Transverse colon (tissue), 3 donors: ENCODE measurements at regions not wholly inside any gene's neighbourhood (a gene's known extent, or its start where the extent isn't known, plus 50 kb on each side); places are given as distances from the start of the nearest gene placed in this dataset.

Experiments used
- CTCF ChIP-seq, 5 experiments: fragments of 200-600 bp in 3 of 5; fragments of 450-650 bp in 2 of 5; sonication (generic) in 3 of 5; IDR thresholded peaks; 1 replicate in 2 of 5; 2 replicates in 3 of 5; pipeline ENCODE4 v1.5.1; 2016 to 2017; ENCODE audit warnings: antibody characterized with exemption in 5 of 5, inconsistent platforms in 3 of 5, mild to moderate bottlenecking in 2 of 5, moderate library complexity in 1 of 5
- EP300 ChIP-seq: sonication (generic); formaldehyde crosslinking; IDR thresholded peaks from one replicate; pipeline ENCODE4 v1.6.1; 2017; ENCODE audit warnings: antibody characterized with exemption, low read depth

DNA sequence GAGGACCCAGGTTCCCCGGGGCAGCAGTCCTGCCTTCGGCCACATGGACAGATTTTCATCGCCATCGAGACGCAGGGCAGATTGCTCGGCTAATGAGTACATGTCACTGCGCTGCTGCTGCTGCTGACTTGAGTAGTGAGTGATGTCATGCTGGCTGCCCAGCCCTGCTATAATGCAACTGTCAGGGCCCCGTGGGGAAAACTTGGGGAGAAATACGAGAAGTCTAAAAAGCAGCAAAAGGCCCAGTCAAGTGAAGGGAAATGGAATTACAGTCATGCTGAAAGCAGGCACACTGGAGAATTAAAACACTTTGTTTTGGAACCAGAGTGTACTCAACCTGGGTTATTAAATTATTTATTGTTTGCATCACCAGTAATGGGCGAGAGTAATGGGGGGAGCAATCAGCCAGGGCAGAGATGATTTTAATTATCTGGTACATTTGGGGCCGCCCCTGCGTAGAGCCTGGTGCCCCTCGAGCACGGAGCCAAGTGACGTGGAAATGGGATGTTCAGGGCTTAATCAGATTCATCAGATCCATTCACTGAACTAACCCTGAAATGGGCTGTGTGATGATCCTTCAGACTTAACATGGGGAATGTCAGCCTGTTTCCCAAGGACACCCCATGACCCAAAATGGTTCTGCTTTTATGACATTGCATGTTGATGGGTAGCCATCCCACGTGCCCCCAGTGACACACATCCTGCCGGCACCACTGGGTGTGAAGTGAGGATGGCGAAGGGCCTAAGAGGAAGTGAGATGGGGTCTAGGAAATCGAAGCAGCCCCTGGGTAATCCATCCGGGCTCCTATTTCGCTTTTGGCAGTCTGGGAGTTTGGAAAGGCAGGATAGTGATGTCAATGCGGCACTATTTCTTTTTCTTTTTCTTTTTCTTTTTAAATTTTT, 241.6 kb upstream of the CADM1 start:
- no peak for TF ChIP-seq CTCF (IDR thresholded peaks at IDR 0.05)
- no peak for TF ChIP-seq EP300
